Activated CD8-positive, alpha-beta T cell treated with anti-CD3 and anti-CD28 coated beads for 36 hours (primary cell): ENCODE measurements at regions not wholly inside any gene's neighbourhood (a gene's known extent, or its start where the extent isn't known, plus 50 kb on each side); places are given as distances from the start of the nearest gene placed in this dataset.

Experiments used
- ATAC-seq: fragments of 200-7000 bp; cut with Tn5 transposase; one replicate; pipeline ENCODE4 v1.10.0; 2021; ENCODE audit warnings: mild to moderate bottlenecking, moderate library complexity
- CTCF ChIA-PET: fragments of 350-600 bp; sonication (Branson Sonifier 250); formaldehyde crosslinking; loops from one replicate; lab custom pipeline; 2021; ENCODE audit warnings: antibody characterized with exemption; lab: Charles Lee
- POLR2A ChIA-PET: fragments of 350-600 bp; sonication (Branson Sonifier 250); formaldehyde crosslinking; loops from one replicate; lab custom pipeline; 2021; ENCODE audit warnings: antibody characterized with exemption; lab: Charles Lee
- DNase-seq: peaks from one replicate; pipeline ENCODE4 v3.0.0-alpha.2; 2020
- H3K27ac Mint-ChIP-seq: one replicate; pipeline ENCODE4 v1.8.0; 2021; ENCODE audit warnings: mild to moderate bottlenecking, mixed read lengths
- H3K27me3 Mint-ChIP-seq: one replicate; pipeline ENCODE4 v1.8.0; 2021; ENCODE audit warnings: mixed read lengths
- H3K36me3 Mint-ChIP-seq: one replicate; pipeline ENCODE4 v1.8.0; 2021; ENCODE audit warnings: low read depth, mixed read lengths
- H3K4me1 Mint-ChIP-seq: one replicate; pipeline ENCODE4 v1.8.0; 2021; ENCODE audit warnings: low read depth, mixed read lengths
- H3K4me3 Mint-ChIP-seq: one replicate; pipeline ENCODE4 v1.8.0; 2021; ENCODE audit warnings: mild to moderate bottlenecking, moderate library complexity, mixed read lengths
- H3K9me3 Mint-ChIP-seq: one replicate; pipeline ENCODE4 v1.8.0; 2021; ENCODE audit warnings: mixed read lengths
- CTCF ChIP-seq: fragments of 200-600 bp; IDR thresholded peaks from one replicate; pipeline ENCODE4 v1.8.0; 2022; ENCODE audit warnings: antibody characterized with exemption, mild to moderate bottlenecking
- intact Hi-C: fragments of 100-400 bp; cut with micrococcal nuclease; formaldehyde crosslinking; loops from one replicate; pipeline ENCODE4 v1.10.0; 2022

DNA sequence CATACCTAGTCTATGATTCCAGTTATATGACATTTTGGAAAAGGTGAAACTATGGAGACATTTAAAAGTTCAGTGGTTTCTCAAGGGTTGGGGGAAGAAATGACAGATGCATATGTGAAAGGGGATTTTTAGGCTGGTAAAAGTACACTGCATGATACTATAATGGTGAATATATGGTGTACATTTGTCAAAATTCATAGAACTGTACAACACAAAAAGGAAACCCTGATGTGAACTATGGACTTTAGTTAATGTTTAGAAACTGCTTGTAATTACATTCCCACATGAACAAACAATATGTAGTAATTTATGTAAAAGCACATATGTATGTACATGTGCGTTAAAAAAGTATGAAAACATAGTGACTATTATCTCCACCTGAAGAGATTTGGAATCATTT lies 907.3 kb upstream of the CITED2 start:
- H3K36me3 Mint-ChIP-seq = no peaks in the 10 kb centered on the region
- H3K27me3 Mint-ChIP-seq = peaks cover 2% of the 10 kb centered on the region
- H3K27ac Mint-ChIP-seq = no peak overlapping the region
- H3K9me3 Mint-ChIP-seq = no peaks in the 10 kb centered on the region
- intact Hi-C loops = no loop called here
- H3K4me3 Mint-ChIP-seq = no peak overlapping the region
- DNase-seq (no peak), ATAC-seq (no peak)
- no peaks in the 10 kb centered on the region for H3K4me1 Mint-ChIP-seq
- ChIA-PET CTCF (no interaction called here), POLR2A (no interaction called here)
- no peak for TF ChIP-seq CTCF

DNA sequence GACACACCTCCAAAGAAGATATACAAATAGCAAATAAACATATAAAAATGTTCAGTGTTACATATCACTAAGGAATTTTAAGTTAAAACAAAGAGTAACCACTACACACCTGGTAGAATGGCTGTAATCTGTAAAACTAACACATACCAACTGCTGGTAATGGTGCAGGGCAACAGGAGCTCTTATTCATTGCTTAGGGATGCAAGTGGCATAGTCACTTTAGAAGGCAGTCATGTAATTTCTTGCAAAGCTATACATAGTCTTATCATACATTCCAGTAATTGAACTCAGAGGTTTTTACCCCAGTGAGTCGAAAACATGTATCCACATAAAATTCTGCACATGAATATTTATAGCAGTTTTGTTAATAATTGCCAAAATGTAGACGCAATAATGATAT lies 906.8 kb upstream of the CITED2 start:
- Mint-ChIP-seq H3K36me3 (no peaks in the 10 kb centered on the region), H3K27ac (no peak overlapping the region), H3K4me1 (no peaks in the 10 kb centered on the region), H3K27me3 (peaks cover 2% of the 10 kb centered on the region), H3K4me3 (no peak overlapping the region), H3K9me3 (no peaks in the 10 kb centered on the region)
- intact Hi-C loops = no loop called here
- DNase-seq (no peak), ATAC-seq (no peak)
- ChIA-PET POLR2A (no interaction called here), CTCF (no interaction called here)
- no peak for TF ChIP-seq CTCF

DNA sequence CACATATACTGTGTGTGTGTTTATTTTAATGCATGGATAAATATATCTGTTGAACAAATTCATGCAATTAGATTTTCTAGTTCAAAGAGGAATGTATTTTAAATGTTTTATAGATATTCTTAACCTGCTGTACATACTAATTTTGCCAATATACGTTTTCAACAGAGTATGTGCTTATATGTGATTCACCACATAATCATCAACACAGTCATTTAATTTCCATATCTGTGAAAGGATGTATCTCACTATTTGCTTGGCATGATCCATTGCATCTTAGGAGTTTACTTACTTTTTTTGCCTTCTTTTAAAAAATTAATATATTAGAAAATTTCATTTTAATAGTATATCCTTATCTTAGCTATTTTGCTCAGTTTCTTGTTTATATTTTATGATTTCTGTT lies 902.3 kb upstream of the CITED2 start:
- no peaks in the 10 kb centered on the region for H3K36me3 Mint-ChIP-seq
- ChIA-PET CTCF (no interaction called here), POLR2A (no interaction called here)
- ATAC-seq (no peak), DNase-seq (no peak)
- peaks cover 7% of the 10 kb centered on the region for H3K27me3 Mint-ChIP-seq
- intact Hi-C loops = no loop called here
- H3K4me3 Mint-ChIP-seq = no peak overlapping the region
- H3K27ac Mint-ChIP-seq = no peak overlapping the region
- no peak for TF ChIP-seq CTCF
- H3K9me3 Mint-ChIP-seq = no peaks in the 10 kb centered on the region
- H3K4me1 Mint-ChIP-seq = no peaks in the 10 kb centered on the region

GRCh38 chr6:140276133-140276532 lies 901.7 kb upstream of the CITED2 start:
- no peak for TF ChIP-seq CTCF
- Mint-ChIP-seq H3K4me3 (no peak overlapping the region), H3K36me3 (no peaks in the 10 kb centered on the region), H3K4me1 (no peaks in the 10 kb centered on the region), H3K27me3 (peaks cover 7% of the 10 kb centered on the region), H3K9me3 (no peaks in the 10 kb centered on the region), H3K27ac (no peak overlapping the region)
- intact Hi-C loops = no loop called here
- DNase-seq = no peak
- ChIA-PET CTCF (no interaction called here), POLR2A (no interaction called here)
- ATAC-seq = no peak

GRCh38 chr6:140275725-140276124 lies 901.3 kb upstream of the CITED2 start:
- ChIA-PET POLR2A (no interaction called here), CTCF (no interaction called here)
- ATAC-seq = no peak
- no peak overlapping the region for H3K4me3 Mint-ChIP-seq
- no peak for DNase-seq
- no peaks in the 10 kb centered on the region for H3K9me3 Mint-ChIP-seq
- TF ChIP-seq CTCF = no peak
- no peaks in the 10 kb centered on the region for H3K36me3 Mint-ChIP-seq
- H3K4me1 Mint-ChIP-seq = no peaks in the 10 kb centered on the region
- peaks cover 7% of the 10 kb centered on the region for H3K27me3 Mint-ChIP-seq
- intact Hi-C loops = no loop called here
- no peak overlapping the region for H3K27ac Mint-ChIP-seq
